H1 (cell line): ENCODE measurements at regions not wholly inside any gene's neighbourhood (a gene's known extent, or its start where the extent isn't known, plus 50 kb on each side); places are given as distances from the start of the nearest gene placed in this dataset.

Source experiments
- BCL11A ChIP-seq, 2 experiments: IDR thresholded peaks; one replicate each; pipeline ENCODE4 v1.6.1; 2011; ENCODE audit warnings: low read depth in 2 of 2, low read length in 2 of 2, mild to moderate bottlenecking in 2 of 2
- CEBPB ChIP-seq: IDR thresholded peaks from 2 replicates; pipeline ENCODE4 v1.6.1; 2012; ENCODE audit warnings: low read depth, low read length
- CREB1 ChIP-seq: IDR thresholded peaks from 2 replicates; pipeline ENCODE4 v1.6.1; 2012; ENCODE audit warnings: inconsistent platforms
- CTBP2 ChIP-seq: IDR thresholded peaks from 2 replicates; pipeline ENCODE4 v1.7.0; 2011; ENCODE audit warnings: borderline replicate concordance, mild to moderate bottlenecking, moderate library complexity, mixed read lengths, low read length; ENCODE audit not compliant: insufficient read depth, insufficient read length
- EGR1 ChIP-seq: IDR thresholded peaks from 2 replicates; pipeline ENCODE4 v1.6.1; 2011; ENCODE audit warnings: low read depth, low read length, borderline replicate concordance
- HDAC6 ChIP-seq: IDR thresholded peaks from one replicate; pipeline ENCODE4 v1.7.1; 2012; ENCODE audit warnings: low read depth, mild to moderate bottlenecking, inconsistent platforms, low read length, moderate library complexity
- KDM4A ChIP-seq: IDR thresholded peaks from one replicate; pipeline ENCODE4 v1.7.1; 2012; ENCODE audit warnings: low read depth, mild to moderate bottlenecking, moderate library complexity, low read length, inconsistent platforms; ENCODE audit not compliant: severe bottlenecking
- PHF8 ChIP-seq: fragments of 200-600 bp; sonication (generic); conservative IDR thresholded peaks from 2 replicates; pipeline ENCODE4 v1.7.1; 2012; ENCODE audit warnings: low read depth, mild to moderate bottlenecking, inconsistent platforms, low read length, moderate library complexity
- RBBP5 ChIP-seq: IDR thresholded peaks from 2 replicates; pipeline ENCODE4 v1.7.1; 2012; ENCODE audit warnings: low read depth, mild to moderate bottlenecking, inconsistent platforms, low read length, moderate library complexity, borderline replicate concordance
- SP2 ChIP-seq: IDR thresholded peaks from 2 replicates; pipeline ENCODE4 v1.6.1; 2012; ENCODE audit warnings: mild to moderate bottlenecking, low read length, inconsistent platforms
- TCF12 ChIP-seq: IDR thresholded peaks from 2 replicates; pipeline ENCODE4 v1.6.1; 2011; ENCODE audit warnings: low read depth, mild to moderate bottlenecking, low read length
- TF ChIP-seq, protein P1 (sequence below): fragments of 300-600 bp; sonication (generic); IDR thresholded peaks from 2 replicates; pipeline ENCODE4 v1.7.1; 2012; ENCODE audit warnings: low read length, moderate library complexity, mild to moderate bottlenecking, inconsistent platforms; ENCODE audit not compliant: insufficient replicate concordance

GRCh38 chr1:5779608-5780323 is 212.5 kb downstream of the NPHP4 start (continued):
- TF ChIP-seq, protein P1, sequence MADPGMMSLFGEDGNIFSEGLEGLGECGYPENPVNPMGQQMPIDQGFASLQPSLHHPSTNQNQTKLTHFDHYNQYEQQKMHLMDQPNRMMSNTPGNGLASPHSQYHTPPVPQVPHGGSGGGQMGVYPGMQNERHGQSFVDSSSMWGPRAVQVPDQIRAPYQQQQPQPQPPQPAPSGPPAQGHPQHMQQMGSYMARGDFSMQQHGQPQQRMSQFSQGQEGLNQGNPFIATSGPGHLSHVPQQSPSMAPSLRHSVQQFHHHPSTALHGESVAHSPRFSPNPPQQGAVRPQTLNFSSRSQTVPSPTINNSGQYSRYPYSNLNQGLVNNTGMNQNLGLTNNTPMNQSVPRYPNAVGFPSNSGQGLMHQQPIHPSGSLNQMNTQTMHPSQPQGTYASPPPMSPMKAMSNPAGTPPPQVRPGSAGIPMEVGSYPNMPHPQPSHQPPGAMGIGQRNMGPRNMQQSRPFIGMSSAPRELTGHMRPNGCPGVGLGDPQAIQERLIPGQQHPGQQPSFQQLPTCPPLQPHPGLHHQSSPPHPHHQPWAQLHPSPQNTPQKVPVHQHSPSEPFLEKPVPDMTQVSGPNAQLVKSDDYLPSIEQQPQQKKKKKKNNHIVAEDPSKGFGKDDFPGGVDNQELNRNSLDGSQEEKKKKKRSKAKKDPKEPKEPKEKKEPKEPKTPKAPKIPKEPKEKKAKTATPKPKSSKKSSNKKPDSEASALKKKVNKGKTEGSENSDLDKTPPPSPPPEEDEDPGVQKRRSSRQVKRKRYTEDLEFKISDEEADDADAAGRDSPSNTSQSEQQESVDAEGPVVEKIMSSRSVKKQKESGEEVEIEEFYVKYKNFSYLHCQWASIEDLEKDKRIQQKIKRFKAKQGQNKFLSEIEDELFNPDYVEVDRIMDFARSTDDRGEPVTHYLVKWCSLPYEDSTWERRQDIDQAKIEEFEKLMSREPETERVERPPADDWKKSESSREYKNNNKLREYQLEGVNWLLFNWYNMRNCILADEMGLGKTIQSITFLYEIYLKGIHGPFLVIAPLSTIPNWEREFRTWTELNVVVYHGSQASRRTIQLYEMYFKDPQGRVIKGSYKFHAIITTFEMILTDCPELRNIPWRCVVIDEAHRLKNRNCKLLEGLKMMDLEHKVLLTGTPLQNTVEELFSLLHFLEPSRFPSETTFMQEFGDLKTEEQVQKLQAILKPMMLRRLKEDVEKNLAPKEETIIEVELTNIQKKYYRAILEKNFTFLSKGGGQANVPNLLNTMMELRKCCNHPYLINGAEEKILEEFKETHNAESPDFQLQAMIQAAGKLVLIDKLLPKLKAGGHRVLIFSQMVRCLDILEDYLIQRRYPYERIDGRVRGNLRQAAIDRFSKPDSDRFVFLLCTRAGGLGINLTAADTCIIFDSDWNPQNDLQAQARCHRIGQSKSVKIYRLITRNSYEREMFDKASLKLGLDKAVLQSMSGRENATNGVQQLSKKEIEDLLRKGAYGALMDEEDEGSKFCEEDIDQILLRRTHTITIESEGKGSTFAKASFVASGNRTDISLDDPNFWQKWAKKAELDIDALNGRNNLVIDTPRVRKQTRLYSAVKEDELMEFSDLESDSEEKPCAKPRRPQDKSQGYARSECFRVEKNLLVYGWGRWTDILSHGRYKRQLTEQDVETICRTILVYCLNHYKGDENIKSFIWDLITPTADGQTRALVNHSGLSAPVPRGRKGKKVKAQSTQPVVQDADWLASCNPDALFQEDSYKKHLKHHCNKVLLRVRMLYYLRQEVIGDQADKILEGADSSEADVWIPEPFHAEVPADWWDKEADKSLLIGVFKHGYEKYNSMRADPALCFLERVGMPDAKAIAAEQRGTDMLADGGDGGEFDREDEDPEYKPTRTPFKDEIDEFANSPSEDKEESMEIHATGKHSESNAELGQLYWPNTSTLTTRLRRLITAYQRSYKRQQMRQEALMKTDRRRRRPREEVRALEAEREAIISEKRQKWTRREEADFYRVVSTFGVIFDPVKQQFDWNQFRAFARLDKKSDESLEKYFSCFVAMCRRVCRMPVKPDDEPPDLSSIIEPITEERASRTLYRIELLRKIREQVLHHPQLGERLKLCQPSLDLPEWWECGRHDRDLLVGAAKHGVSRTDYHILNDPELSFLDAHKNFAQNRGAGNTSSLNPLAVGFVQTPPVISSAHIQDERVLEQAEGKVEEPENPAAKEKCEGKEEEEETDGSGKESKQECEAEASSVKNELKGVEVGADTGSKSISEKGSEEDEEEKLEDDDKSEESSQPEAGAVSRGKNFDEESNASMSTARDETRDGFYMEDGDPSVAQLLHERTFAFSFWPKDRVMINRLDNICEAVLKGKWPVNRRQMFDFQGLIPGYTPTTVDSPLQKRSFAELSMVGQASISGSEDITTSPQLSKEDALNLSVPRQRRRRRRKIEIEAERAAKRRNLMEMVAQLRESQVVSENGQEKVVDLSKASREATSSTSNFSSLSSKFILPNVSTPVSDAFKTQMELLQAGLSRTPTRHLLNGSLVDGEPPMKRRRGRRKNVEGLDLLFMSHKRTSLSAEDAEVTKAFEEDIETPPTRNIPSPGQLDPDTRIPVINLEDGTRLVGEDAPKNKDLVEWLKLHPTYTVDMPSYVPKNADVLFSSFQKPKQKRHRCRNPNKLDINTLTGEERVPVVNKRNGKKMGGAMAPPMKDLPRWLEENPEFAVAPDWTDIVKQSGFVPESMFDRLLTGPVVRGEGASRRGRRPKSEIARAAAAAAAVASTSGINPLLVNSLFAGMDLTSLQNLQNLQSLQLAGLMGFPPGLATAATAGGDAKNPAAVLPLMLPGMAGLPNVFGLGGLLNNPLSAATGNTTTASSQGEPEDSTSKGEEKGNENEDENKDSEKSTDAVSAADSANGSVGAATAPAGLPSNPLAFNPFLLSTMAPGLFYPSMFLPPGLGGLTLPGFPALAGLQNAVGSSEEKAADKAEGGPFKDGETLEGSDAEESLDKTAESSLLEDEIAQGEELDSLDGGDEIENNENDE = no peak
- TF ChIP-seq HDAC6 = no peak
- TF ChIP-seq BCL11A (IDR thresholded peaks at IDR 0.05; ENCODE audit: low read depth in 2 of 2, low read length in 2 of 2) = no peak
- no peak for TF ChIP-seq KDM4A
- no peak for TF ChIP-seq PHF8
- TF ChIP-seq SP2 = no peak
- no peak for TF ChIP-seq TCF12
- no peak for TF ChIP-seq CREB1
- TF ChIP-seq RBBP5 = no peak
- no peak for TF ChIP-seq CEBPB
- TF ChIP-seq EGR1 = no peak
- no peak for TF ChIP-seq CTBP2
- TF ChIP-seq, all 59 proteins: peak for 0
